Glutamatergic neuron (in vitro differentiated cells): ENCODE measurements at regions not wholly inside any gene's neighbourhood (a gene's known extent, or its start where the extent isn't known, plus 50 kb on each side); places are given as distances from the start of the nearest gene placed in this dataset.

Experiments used
- DNase-seq: peaks from one replicate; pipeline ENCODE4 v3.0.0; 2022
- H3K27ac Mint-ChIP-seq: one replicate; pipeline ENCODE4 v1.8.0; 2020; ENCODE audit warnings: mild to moderate bottlenecking, mixed read lengths, inconsistent platforms; ENCODE audit not compliant: unreplicated experiment
- H3K27me3 Mint-ChIP-seq: one replicate; pipeline ENCODE4 v1.8.0; 2020; ENCODE audit warnings: mild to moderate bottlenecking, moderate library complexity, mixed read lengths, inconsistent platforms; ENCODE audit not compliant: unreplicated experiment
- H3K36me3 Mint-ChIP-seq: one replicate; pipeline ENCODE4 v1.8.0; 2020; ENCODE audit warnings: mild to moderate bottlenecking, mixed read lengths, inconsistent platforms; ENCODE audit not compliant: unreplicated experiment
- H3K4me1 Mint-ChIP-seq: one replicate; pipeline ENCODE4 v1.8.0; 2020; ENCODE audit warnings: mild to moderate bottlenecking, low read depth, mixed read lengths, inconsistent platforms; ENCODE audit not compliant: unreplicated experiment
- H3K4me3 Mint-ChIP-seq: one replicate; pipeline ENCODE4 v1.8.0; 2020; ENCODE audit warnings: mild to moderate bottlenecking, mixed read lengths, inconsistent platforms; ENCODE audit not compliant: unreplicated experiment
- H3K9me3 Mint-ChIP-seq: one replicate; pipeline ENCODE4 v1.8.0; 2020; ENCODE audit warnings: mild to moderate bottlenecking, moderate library complexity, mixed read lengths, inconsistent platforms; ENCODE audit not compliant: unreplicated experiment
- TF ChIP-seq, protein P1 (sequence below): fragments of 200-600 bp; sonication (generic); IDR thresholded peaks from one replicate; pipeline ENCODE4 v1.5.0; 2021; ENCODE audit not compliant: partially characterized antibody, unreplicated experiment

DNA sequence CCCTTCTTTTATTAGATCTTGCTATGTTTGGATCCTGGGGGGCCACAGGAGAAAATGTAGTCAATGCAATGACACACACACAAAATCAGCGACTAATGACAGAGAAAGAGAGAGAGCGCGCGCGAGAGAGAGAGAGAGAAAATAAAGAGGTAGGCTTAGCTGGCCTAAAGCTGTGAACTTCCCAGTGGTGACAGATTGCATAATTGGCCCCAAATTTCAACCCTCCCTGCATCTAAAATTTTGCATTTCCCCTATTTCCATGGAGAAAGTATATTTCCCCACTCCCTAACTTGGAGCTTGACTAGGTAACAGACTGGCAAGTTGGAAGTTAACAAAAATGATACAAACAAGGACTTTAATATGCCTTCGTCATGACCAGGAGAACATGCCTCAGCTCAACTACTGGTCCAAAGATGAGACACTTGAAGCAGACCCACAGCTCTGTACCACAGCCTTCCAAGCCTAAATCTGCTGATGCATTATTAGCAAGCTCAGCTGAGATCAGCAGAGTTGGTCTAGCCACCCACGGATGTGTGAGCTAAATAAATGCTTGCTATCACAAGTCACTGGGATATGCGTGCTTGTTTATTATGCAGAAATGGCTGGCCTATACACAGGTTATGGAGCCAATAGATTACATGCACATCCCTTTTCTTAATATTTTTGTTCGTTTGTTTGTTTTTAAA lies 118.1 kb upstream of the PRDM1 start:
- TF ChIP-seq, protein P1, sequence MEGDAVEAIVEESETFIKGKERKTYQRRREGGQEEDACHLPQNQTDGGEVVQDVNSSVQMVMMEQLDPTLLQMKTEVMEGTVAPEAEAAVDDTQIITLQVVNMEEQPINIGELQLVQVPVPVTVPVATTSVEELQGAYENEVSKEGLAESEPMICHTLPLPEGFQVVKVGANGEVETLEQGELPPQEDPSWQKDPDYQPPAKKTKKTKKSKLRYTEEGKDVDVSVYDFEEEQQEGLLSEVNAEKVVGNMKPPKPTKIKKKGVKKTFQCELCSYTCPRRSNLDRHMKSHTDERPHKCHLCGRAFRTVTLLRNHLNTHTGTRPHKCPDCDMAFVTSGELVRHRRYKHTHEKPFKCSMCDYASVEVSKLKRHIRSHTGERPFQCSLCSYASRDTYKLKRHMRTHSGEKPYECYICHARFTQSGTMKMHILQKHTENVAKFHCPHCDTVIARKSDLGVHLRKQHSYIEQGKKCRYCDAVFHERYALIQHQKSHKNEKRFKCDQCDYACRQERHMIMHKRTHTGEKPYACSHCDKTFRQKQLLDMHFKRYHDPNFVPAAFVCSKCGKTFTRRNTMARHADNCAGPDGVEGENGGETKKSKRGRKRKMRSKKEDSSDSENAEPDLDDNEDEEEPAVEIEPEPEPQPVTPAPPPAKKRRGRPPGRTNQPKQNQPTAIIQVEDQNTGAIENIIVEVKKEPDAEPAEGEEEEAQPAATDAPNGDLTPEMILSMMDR: no peak
- peaks cover 1% of the 10 kb centered on the region for H3K9me3 Mint-ChIP-seq
- H3K27ac Mint-ChIP-seq: no peak overlapping the region
- no peak overlapping the region for H3K4me3 Mint-ChIP-seq
- H3K36me3 Mint-ChIP-seq: no peaks in the 10 kb centered on the region
- no peaks in the 10 kb centered on the region for H3K27me3 Mint-ChIP-seq
- no peak for DNase-seq
- H3K4me1 Mint-ChIP-seq: no peaks in the 10 kb centered on the region

DNA sequence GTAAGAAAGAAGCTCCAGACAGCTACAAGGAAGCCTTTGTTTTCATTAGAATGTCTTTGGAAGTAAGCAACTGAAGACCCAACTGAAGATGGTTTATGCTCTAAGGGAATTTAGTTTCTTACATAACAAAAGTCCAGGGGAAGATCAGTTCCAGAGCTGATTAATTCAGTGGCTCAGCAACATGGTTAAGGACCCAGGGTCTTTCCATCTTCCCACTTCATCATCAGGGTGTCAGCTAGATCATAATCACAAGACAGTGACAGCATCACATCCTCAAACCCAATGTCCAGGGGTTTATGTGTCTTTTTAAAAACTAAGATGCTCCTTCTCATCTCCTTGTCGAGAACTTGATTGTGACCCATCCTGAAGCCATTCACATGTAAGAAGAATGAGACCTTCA lies 119.7 kb upstream of the PRDM1 start:
- Mint-ChIP-seq H3K4me1 (no peaks in the 10 kb centered on the region), H3K9me3 (peaks cover 1% of the 10 kb centered on the region), H3K27ac (no peak overlapping the region), H3K4me3 (no peak overlapping the region), H3K36me3 (no peaks in the 10 kb centered on the region), H3K27me3 (no peaks in the 10 kb centered on the region)
- TF ChIP-seq, protein P1: no peak
- DNase-seq: no peak

DNA sequence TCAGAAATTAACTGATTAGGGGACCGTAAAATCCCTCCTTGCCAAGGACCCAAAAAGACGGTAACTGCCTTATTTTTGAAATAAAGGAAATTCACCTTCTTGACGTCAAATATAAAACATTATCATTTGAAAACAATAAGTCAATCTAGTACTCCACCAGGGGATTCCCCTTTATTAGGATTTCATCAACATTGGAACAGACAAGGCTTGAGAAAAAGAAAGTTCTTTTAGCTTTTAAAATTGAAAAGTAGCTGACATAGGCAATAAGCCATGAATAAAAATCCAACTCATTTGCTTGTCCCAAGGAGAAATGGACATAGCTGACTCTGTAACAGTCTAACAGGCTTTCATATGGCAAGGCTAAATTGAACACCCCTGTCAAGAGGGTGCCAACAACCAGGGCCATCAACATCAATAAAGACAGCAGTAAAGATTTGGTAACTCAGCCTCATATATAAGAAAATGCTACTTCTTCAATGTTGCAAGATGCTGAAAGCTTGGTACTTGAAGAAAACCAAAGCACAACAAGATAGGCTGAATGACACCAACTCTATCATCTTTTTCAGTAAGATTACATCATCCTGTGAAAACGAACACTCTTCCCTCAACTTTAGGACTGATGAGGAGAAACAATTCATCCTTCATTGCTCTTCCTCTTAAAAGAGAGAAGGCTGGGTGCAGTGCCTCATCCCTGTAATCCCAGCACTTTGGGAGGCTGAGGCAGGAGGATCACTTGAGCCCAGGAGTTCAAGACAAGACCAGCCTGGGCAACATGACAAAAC lies 121.0 kb upstream of the PRDM1 start:
- DNase-seq: no peak
- TF ChIP-seq, protein P1: no peak
- Mint-ChIP-seq H3K4me3 (no peak overlapping the region), H3K27ac (no peak overlapping the region), H3K27me3 (no peaks in the 10 kb centered on the region), H3K36me3 (no peaks in the 10 kb centered on the region), H3K4me1 (no peaks in the 10 kb centered on the region), H3K9me3 (peaks cover 1% of the 10 kb centered on the region)

DNA sequence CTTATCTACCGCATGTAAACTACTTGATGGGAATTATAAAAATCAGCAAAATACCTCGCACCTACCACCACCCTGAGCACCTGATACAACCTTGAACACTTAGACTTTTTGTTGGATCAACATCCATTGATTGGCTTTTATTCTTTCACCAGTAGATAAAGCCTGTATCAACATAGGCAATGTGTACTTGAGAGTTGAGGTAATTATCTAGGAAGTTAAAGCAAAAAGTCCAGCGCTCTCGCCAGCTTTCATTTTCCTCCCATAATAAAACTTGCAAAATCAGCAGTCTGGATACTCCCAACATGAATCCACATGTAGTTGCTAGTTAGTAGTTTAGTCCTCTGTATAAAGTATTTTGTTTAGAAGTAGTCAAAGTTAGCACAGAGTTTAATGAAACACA lies 132.0 kb upstream of the PRDM1 start:
- TF ChIP-seq, protein P1: no peak
- Mint-ChIP-seq H3K27me3 (no peaks in the 10 kb centered on the region), H3K27ac (no peak overlapping the region), H3K36me3 (no peaks in the 10 kb centered on the region), H3K4me1 (no peaks in the 10 kb centered on the region), H3K9me3 (no peaks in the 10 kb centered on the region), H3K4me3 (no peak overlapping the region)
- no peak for DNase-seq
